Astrocyte (in vitro differentiated cells and primary cell): ENCODE measurements at regions not wholly inside any gene's neighbourhood (a gene's known extent, or its start where the extent isn't known, plus 50 kb on each side); places are given as distances from the start of the nearest gene placed in this dataset.

Source experiments
- CTCF ChIP-seq: IDR thresholded peaks from 2 replicates; pipeline ENCODE4 v1.5.1; 2011; ENCODE audit warnings: low read depth, mild to moderate bottlenecking, inconsistent platforms, low read length, moderate library complexity; ENCODE audit not compliant: insufficient read depth
- EZH2 ChIP-seq: IDR thresholded peaks from 2 replicates; pipeline ENCODE4 v1.6.1; 2012; ENCODE audit warnings: mild to moderate bottlenecking, low read length, inconsistent platforms; ENCODE audit not compliant: insufficient read depth

GRCh38 chr12:19836456-19836855 lies 397.2 kb downstream of the AEBP2 start:
- no peak for TF ChIP-seq CTCF
- TF ChIP-seq EZH2 = no peak
